Progenitor cell of endocrine pancreas (in vitro differentiated cells): ENCODE measurements at regions not wholly inside any gene's neighbourhood (a gene's known extent, or its start where the extent isn't known, plus 50 kb on each side); places are given as distances from the start of the nearest gene placed in this dataset.

Experiments
- DNase-seq: peaks from one replicate; pipeline ENCODE4 v3.0.0; 2021; ENCODE audit warnings: low spot score; ENCODE audit not compliant: unreplicated experiment
- H3K27ac Mint-ChIP-seq: 2 replicates; pipeline ENCODE4 v1.8.0; 2021; ENCODE audit warnings: mild to moderate bottlenecking, moderate library complexity, mixed read lengths
- H3K27me3 Mint-ChIP-seq: 2 replicates; pipeline ENCODE4 v1.8.0; 2021; ENCODE audit warnings: mixed read lengths
- H3K36me3 Mint-ChIP-seq: 2 replicates; pipeline ENCODE4 v1.8.0; 2022; ENCODE audit warnings: mixed read lengths; ENCODE audit not compliant: insufficient read depth
- H3K4me1 Mint-ChIP-seq: 2 replicates; pipeline ENCODE4 v1.8.0; 2021; ENCODE audit warnings: low read depth, mixed read lengths
- H3K4me3 Mint-ChIP-seq: 2 replicates; pipeline ENCODE4 v1.8.0; 2021; ENCODE audit warnings: low read depth, mild to moderate bottlenecking, moderate library complexity, mixed read lengths
- H3K9me3 Mint-ChIP-seq: 2 replicates; pipeline ENCODE4 v1.8.0; 2021; ENCODE audit warnings: low read depth, mixed read lengths
- CTCF ChIP-seq: fragments of 200-600 bp; sonication (generic); IDR thresholded peaks from one replicate; pipeline ENCODE4 v1.5.0; 2021; ENCODE audit warnings: antibody characterized with exemption, mild to moderate bottlenecking; ENCODE audit not compliant: unreplicated experiment

- H3K4me3 Mint-ChIP-seq: no peak overlapping the region
- TF ChIP-seq CTCF: no peak
- H3K27me3 Mint-ChIP-seq: peaks cover 22% of the 10 kb centered on the region
- H3K36me3 Mint-ChIP-seq: no peaks in the 10 kb centered on the region
- DNase-seq: no peak
- peak overlapping the region; percentile 65 for H3K27ac Mint-ChIP-seq
- H3K4me1 Mint-ChIP-seq: peaks cover 26% of the 10 kb centered on the region
- H3K9me3 Mint-ChIP-seq: no peaks in the 10 kb centered on the region
Observed at GRCh38 chr9:86407022-86407421, 52.8 kb upstream of the TUT7 start.

GRCh38 chr9:86406366-86406765 lies 52.2 kb upstream of the TUT7 start:
- H3K9me3 Mint-ChIP-seq: no peaks in the 10 kb centered on the region
- peaks cover 26% of the 10 kb centered on the region for H3K4me1 Mint-ChIP-seq
- no peak for TF ChIP-seq CTCF
- no peak for DNase-seq
- no peak overlapping the region for H3K27ac Mint-ChIP-seq
- H3K36me3 Mint-ChIP-seq: no peaks in the 10 kb centered on the region
- H3K4me3 Mint-ChIP-seq: no peak overlapping the region
- H3K27me3 Mint-ChIP-seq: peaks cover 22% of the 10 kb centered on the region

- no peaks in the 10 kb centered on the region for H3K9me3 Mint-ChIP-seq
- DNase-seq: no peak
- peaks cover 22% of the 10 kb centered on the region for H3K27me3 Mint-ChIP-seq
- no peak overlapping the region for H3K4me3 Mint-ChIP-seq
- H3K36me3 Mint-ChIP-seq: no peaks in the 10 kb centered on the region
- no peak overlapping the region for H3K27ac Mint-ChIP-seq
- peaks cover 26% of the 10 kb centered on the region for H3K4me1 Mint-ChIP-seq
- no peak for TF ChIP-seq CTCF
Observed at GRCh38 chr9:86405926-86406325, 51.7 kb upstream of the TUT7 start.

- H3K27me3 Mint-ChIP-seq: peaks cover 22% of the 10 kb centered on the region
Observed at GRCh38 chr9:86405086-86405491, 50.9 kb upstream of the TUT7 start.

More at GRCh38 chr9:86405086-86405491, 50.9 kb upstream of the TUT7 start:
- no peak for TF ChIP-seq CTCF
- Mint-ChIP-seq H3K9me3 (no peaks in the 10 kb centered on the region), H3K4me1 (peaks cover 26% of the 10 kb centered on the region), H3K27ac (no peak overlapping the region), H3K36me3 (no peaks in the 10 kb centered on the region), H3K4me3 (no peak overlapping the region)
- DNase-seq: no peak
